Stimulated activated effector memory CD8-positive, alpha-beta T cell treated with anti-CD3 and anti-CD28 coated beads, Interleukin-12 subunit alpha, Interleukin-12 subunit beta, amount 100 ng/mL, for 72 hours (primary cell): ENCODE measurements at regions not wholly inside any gene's neighbourhood (a gene's known extent, or its start where the extent isn't known, plus 50 kb on each side); places are given as distances from the start of the nearest gene placed in this dataset.

Experiments
- ATAC-seq: fragments of 150-1000 bp; cut with Tn5 transposase; 2 replicates; pipeline ENCODE4 v1.10.0; 2021
- DNase-seq, 2 donors: peaks; one replicate each; pipeline ENCODE4 v3.0.0; 2021 to 2022; ENCODE audit warnings: low spot score in 2 of 2
- H3K27ac Mint-ChIP-seq: one replicate; pipeline ENCODE4 v1.8.0; 2022; ENCODE audit warnings: mild to moderate bottlenecking, mixed read lengths
- H3K36me3 Mint-ChIP-seq: one replicate; pipeline ENCODE4 v1.8.0; 2022; ENCODE audit warnings: mild to moderate bottlenecking, mixed read lengths
- H3K4me1 Mint-ChIP-seq: one replicate; pipeline ENCODE4 v1.8.0; 2022; ENCODE audit warnings: mixed read lengths
- H3K4me3 Mint-ChIP-seq: one replicate; pipeline ENCODE4 v1.8.0; 2022; ENCODE audit warnings: mild to moderate bottlenecking, mixed read lengths
- H3K9me3 Mint-ChIP-seq: one replicate; pipeline ENCODE4 v1.8.0; 2022; ENCODE audit warnings: mixed read lengths

DNA sequence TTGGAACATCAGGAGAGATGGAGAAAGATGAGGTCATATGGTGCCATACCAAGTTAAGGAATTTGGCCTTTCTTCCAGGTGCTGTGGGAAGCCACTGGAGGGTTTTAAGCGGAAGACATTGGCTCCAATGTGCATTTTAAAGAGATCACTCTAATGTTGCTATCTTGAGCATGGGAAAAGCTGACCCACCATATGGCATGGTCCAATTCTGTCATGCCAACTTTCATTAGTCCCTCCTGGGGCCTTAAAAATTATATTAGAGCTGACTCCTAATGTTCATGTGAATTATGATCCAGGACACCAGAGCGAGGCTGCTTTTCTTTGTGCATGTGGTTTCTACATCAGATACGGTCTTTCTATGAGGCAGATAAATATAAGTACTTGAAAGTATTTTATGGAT, 335.0 kb upstream of the TSHZ2 start:
- no peak for DNase-seq
- no peaks in the 10 kb centered on the region for H3K4me1 Mint-ChIP-seq
- no peak for ATAC-seq
- no peak overlapping the region for H3K4me3 Mint-ChIP-seq
- peaks cover 4% of the 10 kb centered on the region for H3K9me3 Mint-ChIP-seq
- H3K27ac Mint-ChIP-seq = no peak overlapping the region
- H3K36me3 Mint-ChIP-seq = no peaks in the 10 kb centered on the region

DNA sequence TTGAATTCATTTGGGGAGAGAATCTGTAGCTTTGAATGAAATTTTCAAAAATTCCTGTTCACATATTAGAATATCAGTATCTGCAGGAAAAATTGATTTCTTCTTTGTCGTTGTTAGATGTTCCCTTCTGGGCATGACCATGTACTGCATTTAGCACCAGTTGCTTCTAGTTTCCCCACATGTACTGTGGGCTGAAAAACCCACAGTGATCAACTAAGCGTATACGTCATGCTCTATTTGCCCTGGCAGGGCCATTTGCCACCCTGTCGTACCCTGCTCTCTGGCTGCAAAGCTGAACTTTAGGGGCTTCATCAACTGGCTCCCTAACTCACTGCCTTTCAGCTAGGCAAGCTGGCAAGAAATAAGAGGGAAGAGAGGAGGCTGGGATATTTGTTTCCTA, 340.7 kb upstream of the TSHZ2 start:
- no peak for ATAC-seq
- Mint-ChIP-seq H3K36me3 (no peaks in the 10 kb centered on the region), H3K9me3 (peaks cover 4% of the 10 kb centered on the region), H3K4me3 (no peak overlapping the region), H3K27ac (no peak overlapping the region), H3K4me1 (no peaks in the 10 kb centered on the region)
- DNase-seq = no peak

GRCh38 chr20:52630138-52630537, 342.0 kb upstream of the TSHZ2 start:
- Mint-ChIP-seq H3K9me3 (peaks cover 4% of the 10 kb centered on the region), H3K27ac (no peak overlapping the region), H3K4me3 (no peak overlapping the region), H3K4me1 (no peaks in the 10 kb centered on the region), H3K36me3 (no peaks in the 10 kb centered on the region)
- DNase-seq (no peak), ATAC-seq (no peak)

- no peaks in the 10 kb centered on the region for H3K9me3 Mint-ChIP-seq
- H3K4me3 Mint-ChIP-seq = no peak overlapping the region
- H3K36me3 Mint-ChIP-seq = no peaks in the 10 kb centered on the region
- no peak overlapping the region for H3K27ac Mint-ChIP-seq
- DNase-seq = no peak
- H3K4me1 Mint-ChIP-seq = peaks cover 7% of the 10 kb centered on the region
- ATAC-seq = no peak
These were observed 347.9 kb upstream of the TSHZ2 start for GRCh38 chr20:52624281-52624680.

DNA sequence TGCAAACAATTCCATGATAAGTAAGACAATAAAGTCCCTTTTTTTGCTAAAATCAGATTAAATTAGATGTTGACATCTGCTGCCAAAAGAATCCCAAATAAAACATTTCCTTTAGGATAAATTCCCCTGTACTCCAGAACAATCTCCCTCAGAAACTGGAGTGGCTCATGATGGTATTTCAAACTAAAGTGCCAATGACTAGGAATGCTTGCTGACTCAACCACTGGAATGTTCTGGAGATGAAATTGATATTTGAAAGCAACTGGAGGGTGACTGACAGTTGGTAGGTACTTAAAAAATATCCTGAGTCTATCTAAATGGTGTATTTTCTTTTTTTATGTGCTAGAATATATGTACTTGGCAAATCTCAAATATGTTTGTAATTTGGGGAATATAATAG, 350.1 kb upstream of the TSHZ2 start:
- H3K27ac Mint-ChIP-seq = no peak overlapping the region
- no peaks in the 10 kb centered on the region for H3K9me3 Mint-ChIP-seq
- H3K4me1 Mint-ChIP-seq = peaks cover 7% of the 10 kb centered on the region
- H3K36me3 Mint-ChIP-seq = no peaks in the 10 kb centered on the region
- no peak overlapping the region for H3K4me3 Mint-ChIP-seq
- no peak for ATAC-seq
- DNase-seq = no peak

GRCh38 chr20:52621401-52621800, 350.8 kb upstream of the TSHZ2 start:
- DNase-seq (no peak), ATAC-seq (no peak)
- Mint-ChIP-seq H3K9me3 (no peaks in the 10 kb centered on the region), H3K27ac (no peak overlapping the region), H3K4me3 (no peak overlapping the region), H3K4me1 (peaks cover 7% of the 10 kb centered on the region), H3K36me3 (no peaks in the 10 kb centered on the region)

DNA sequence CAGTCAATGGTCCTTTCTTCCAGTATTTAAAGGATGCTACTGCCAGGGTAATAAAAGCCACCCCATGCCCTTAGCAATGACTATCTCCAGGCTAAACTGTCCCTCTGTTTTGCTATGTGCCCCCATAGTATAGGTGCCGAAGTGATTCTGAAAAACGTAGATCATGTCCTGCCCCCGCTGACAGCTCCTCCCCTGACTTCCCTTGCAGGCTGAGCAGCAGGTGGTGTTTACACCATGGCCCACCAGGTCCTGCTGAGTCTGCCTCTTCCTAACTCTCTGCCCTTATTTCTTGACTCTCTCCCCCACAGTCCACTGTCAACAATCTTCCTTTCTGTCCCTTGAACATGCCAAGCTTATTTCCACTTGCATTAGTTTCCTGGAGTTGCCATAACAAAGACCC, 352.5 kb upstream of the TSHZ2 start:
- ATAC-seq (peak; percentile 40), DNase-seq (no peak)
- H3K4me3 Mint-ChIP-seq = no peak overlapping the region
- no peak overlapping the region for H3K27ac Mint-ChIP-seq
- peaks cover 7% of the 10 kb centered on the region for H3K4me1 Mint-ChIP-seq
- H3K36me3 Mint-ChIP-seq = no peaks in the 10 kb centered on the region
- no peaks in the 10 kb centered on the region for H3K9me3 Mint-ChIP-seq

DNA sequence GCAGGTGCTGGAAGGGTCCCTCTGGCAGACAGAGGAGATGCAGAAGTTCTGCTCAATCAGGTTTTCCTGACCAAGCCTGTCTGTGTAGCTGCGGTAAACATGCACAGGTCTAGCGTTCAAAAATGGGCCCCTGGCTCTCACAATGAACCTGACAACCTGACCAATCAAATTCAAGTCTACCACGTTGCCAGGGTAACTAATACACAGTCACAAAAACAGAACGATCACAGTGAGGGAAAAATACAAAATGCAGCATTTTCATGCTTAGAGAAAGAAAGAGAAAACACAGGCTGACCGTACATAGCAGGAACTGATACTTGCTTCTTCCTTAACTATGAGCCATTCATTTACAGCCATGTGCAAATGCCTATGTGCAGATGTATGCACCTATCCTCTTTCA, 353.1 kb upstream of the TSHZ2 start:
- Mint-ChIP-seq H3K4me3 (no peak overlapping the region), H3K9me3 (no peaks in the 10 kb centered on the region), H3K27ac (no peak overlapping the region), H3K4me1 (peaks cover 7% of the 10 kb centered on the region), H3K36me3 (no peaks in the 10 kb centered on the region)
- ATAC-seq (peak; percentile 21), DNase-seq (no peak)

GRCh38 chr20:52616629-52617028, 355.5 kb upstream of the TSHZ2 start:
- peaks cover 7% of the 10 kb centered on the region for H3K4me1 Mint-ChIP-seq
- H3K4me3 Mint-ChIP-seq = no peak overlapping the region
- peaks cover 2% of the 10 kb centered on the region for H3K9me3 Mint-ChIP-seq
- no peak overlapping the region for H3K27ac Mint-ChIP-seq
- H3K36me3 Mint-ChIP-seq = no peaks in the 10 kb centered on the region
- ATAC-seq (no peak), DNase-seq (no peak)

- H3K4me1 Mint-ChIP-seq = no peaks in the 10 kb centered on the region
- no peak overlapping the region for H3K4me3 Mint-ChIP-seq
- peaks cover 4% of the 10 kb centered on the region for H3K36me3 Mint-ChIP-seq
- H3K27ac Mint-ChIP-seq = no peak overlapping the region
- peaks cover 5% of the 10 kb centered on the region for H3K9me3 Mint-ChIP-seq
- ATAC-seq (no peak), DNase-seq (no peak)
These were observed 357.9 kb upstream of the TSHZ2 start for GRCh38 chr20:52614051-52614863.

DNA sequence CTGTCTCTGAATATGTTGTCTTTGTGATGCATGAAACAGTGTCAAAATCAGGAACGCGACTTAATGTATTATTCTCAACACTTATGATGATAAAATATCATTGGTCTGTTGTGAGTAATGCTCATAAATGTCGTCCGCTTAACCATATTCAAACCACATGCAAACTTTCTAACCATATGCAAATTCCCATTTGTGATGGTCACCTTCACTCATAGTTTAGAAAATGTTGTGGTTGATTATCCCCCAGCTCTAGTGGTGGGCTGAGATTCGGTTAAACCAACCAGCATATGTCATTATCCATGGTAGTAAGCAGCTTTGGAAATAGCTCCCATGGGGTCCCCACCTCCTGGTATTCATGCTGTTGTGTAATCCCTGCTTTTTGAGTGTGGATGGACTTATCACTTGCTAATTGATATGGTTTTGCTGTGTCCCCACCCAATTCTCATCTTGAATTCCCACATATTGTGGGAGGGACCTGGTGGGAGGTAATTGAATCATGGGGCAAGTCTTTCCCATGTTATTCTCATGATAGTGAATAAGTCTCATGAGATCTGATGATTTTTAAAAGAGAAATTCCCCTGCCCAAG, 360.0 kb upstream of the TSHZ2 start:
- no peak overlapping the region for H3K27ac Mint-ChIP-seq
- no peak for ATAC-seq
- peaks cover 5% of the 10 kb centered on the region for H3K9me3 Mint-ChIP-seq
- H3K4me3 Mint-ChIP-seq = no peak overlapping the region
- no peak for DNase-seq
- H3K36me3 Mint-ChIP-seq = peaks cover 4% of the 10 kb centered on the region
- H3K4me1 Mint-ChIP-seq = no peaks in the 10 kb centered on the region

DNA sequence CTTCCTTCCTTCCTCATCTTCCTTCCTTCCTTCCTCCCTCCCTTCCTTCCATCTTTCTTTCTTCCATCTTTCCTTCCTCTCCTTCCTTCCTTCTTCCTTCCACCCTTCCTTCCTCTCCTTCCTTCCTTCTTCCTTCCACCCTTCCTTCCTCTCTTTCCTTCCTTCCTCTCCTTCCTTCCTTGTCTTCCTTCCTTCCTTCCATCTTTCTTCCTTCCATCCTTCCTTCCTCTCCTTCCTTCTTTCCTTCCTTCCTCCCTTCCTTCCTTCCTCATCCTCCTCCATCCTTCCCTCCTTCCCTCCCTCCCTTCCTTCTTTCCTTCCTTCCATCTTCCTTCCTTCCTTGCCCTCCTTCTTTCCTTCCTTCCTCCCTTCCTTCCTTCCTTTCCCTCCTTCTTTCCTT, 361.4 kb upstream of the TSHZ2 start:
- H3K4me1 Mint-ChIP-seq = no peaks in the 10 kb centered on the region
- no peak overlapping the region for H3K27ac Mint-ChIP-seq
- H3K4me3 Mint-ChIP-seq = no peak overlapping the region
- H3K9me3 Mint-ChIP-seq = peaks cover 5% of the 10 kb centered on the region
- DNase-seq (no peak), ATAC-seq (no peak)
- peaks cover 4% of the 10 kb centered on the region for H3K36me3 Mint-ChIP-seq

DNA sequence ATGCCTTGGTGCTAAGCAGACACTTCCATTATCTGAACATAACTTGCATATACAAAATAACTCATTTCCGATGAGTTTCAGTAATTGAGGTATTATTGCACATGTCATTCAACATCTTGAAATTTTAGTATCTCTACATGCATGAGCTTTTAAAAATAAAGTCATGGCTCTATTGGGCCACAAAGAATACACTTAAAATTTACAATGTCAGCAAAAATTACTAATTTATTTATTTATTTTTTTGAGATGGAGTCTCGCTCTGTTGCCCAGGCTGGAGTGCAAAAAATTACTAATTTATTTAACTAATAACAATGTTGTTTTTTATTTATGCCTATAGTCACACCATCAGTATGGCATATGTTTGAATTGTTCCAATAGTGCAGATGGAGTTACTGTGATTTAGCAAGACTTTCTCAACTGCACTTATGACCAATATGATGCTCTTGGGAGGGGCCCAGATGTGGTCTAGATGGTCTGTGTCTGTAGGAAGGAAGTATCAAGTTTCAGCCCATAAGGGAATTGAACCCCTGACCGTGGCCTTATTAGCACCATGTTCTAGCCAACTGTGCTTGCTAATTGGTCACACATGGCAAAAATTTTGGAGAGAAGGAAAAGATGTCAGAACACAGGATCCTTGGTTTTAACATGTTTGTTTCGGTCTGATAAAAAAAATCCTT, 370.7 kb upstream of the TSHZ2 start:
- DNase-seq (no peak), ATAC-seq (no peak)
- Mint-ChIP-seq H3K4me3 (no peak overlapping the region), H3K9me3 (no peaks in the 10 kb centered on the region), H3K4me1 (no peaks in the 10 kb centered on the region), H3K36me3 (no peaks in the 10 kb centered on the region), H3K27ac (no peak overlapping the region)

GRCh38 chr20:52596256-52596655, 375.9 kb upstream of the TSHZ2 start:
- Mint-ChIP-seq H3K36me3 (no peaks in the 10 kb centered on the region), H3K4me3 (no peak overlapping the region), H3K4me1 (no peaks in the 10 kb centered on the region), H3K27ac (no peak overlapping the region), H3K9me3 (no peaks in the 10 kb centered on the region)
- ATAC-seq = no peak
- DNase-seq = no peak

DNA sequence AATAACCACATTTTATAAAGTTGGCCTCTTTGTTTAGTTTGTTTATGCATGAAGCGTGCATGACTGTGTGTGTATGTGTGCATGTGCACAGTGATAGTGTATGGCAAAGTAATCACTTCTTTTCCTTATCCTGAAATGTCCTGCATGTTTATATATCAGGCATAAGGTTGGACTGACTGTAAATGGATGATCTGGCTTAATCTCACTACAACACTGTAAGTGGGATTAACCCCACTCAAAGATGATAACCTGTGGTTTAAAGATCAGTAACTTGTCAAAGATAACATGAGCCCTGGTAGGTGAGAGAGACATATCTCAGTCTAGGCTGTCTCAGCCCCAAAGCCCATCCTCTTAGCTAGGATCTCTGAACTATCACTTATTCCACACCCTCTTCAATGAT, 376.6 kb upstream of the TSHZ2 start:
- H3K36me3 Mint-ChIP-seq = no peaks in the 10 kb centered on the region
- no peak overlapping the region for H3K27ac Mint-ChIP-seq
- H3K9me3 Mint-ChIP-seq = no peaks in the 10 kb centered on the region
- no peaks in the 10 kb centered on the region for H3K4me1 Mint-ChIP-seq
- ATAC-seq (no peak), DNase-seq (no peak)
- no peak overlapping the region for H3K4me3 Mint-ChIP-seq

DNA sequence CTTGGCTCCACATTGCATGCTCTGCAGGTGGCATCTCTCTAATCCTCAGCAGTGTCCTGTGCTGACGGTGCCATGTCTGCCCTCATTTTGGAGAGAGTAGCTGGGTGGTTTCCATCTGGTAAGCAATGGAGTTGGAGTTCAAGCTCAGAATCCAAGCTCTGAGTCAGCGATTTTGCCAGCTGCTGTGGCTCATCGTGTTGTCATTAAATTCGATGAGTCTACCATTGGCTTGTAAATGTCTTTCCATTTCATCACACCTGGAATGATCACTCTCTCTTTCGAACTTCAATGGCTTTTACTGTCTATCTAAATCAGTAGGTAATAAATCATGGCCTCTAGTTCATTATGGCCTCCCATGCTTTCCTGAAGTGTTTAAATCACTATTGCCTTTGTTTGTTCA, 378.5 kb upstream of the TSHZ2 start:
- no peak overlapping the region for H3K27ac Mint-ChIP-seq
- no peaks in the 10 kb centered on the region for H3K9me3 Mint-ChIP-seq
- ATAC-seq (no peak), DNase-seq (no peak)
- no peaks in the 10 kb centered on the region for H3K36me3 Mint-ChIP-seq
- no peaks in the 10 kb centered on the region for H3K4me1 Mint-ChIP-seq
- H3K4me3 Mint-ChIP-seq = no peak overlapping the region
